Stimulated activated CD4-positive, alpha-beta T cell treated with anti-CD3 and anti-CD28 coated beads, Interleukin-12 subunit alpha, Interleukin-12 subunit beta, amount 100 ng/mL, for 24 hours (primary cell): ENCODE measurements at regions not wholly inside any gene's neighbourhood (a gene's known extent, or its start where the extent isn't known, plus 50 kb on each side); places are given as distances from the start of the nearest gene placed in this dataset.
"Not testable (repeated sequence)": the region's sequence is repeated elsewhere in the genome, so short reads cannot be mapped to it uniquely, and the experiment has no call there.

Experiments used
- DNase-seq, 2 experiments: peaks; one replicate each; pipeline ENCODE4 v3.0.0-alpha.2; 2020; ENCODE audit warnings: low read depth in 2 of 2

- no peak for DNase-seq
Observed at GRCh38 chr7:66539264-66539623, 89.4 kb upstream of the KCTD7 start.

- no peak for DNase-seq
Observed at GRCh38 chr7:66539902-66540375, 88.7 kb upstream of the KCTD7 start.

GRCh38 chr7:66542049-66542448, 86.6 kb upstream of the KCTD7 start:
- no peak for DNase-seq

- no peak for DNase-seq
Observed at GRCh38 chr7:66542528-66543269, 86.0 kb upstream of the KCTD7 start.

- no peak for DNase-seq
Observed at GRCh38 chr7:66549466-66549865, 79.2 kb upstream of the KCTD7 start.

- DNase-seq, result no peak
Observed at GRCh38 chr7:66553001-66553400, 75.7 kb upstream of the KCTD7 start.

GRCh38 chr7:66553675-66554074, 75.0 kb upstream of the KCTD7 start:
- DNase-seq, result not testable (repeated sequence)

GRCh38 chr7:66554291-66554690, 74.4 kb upstream of the KCTD7 start:
- DNase-seq, result not testable (repeated sequence)

GRCh38 chr7:66554842-66555430, 73.7 kb upstream of the KCTD7 start:
- not testable (repeated sequence) for DNase-seq

- no peak for DNase-seq
Observed at GRCh38 chr7:66556177-66556548, 72.5 kb upstream of the KCTD7 start.

- DNase-seq, result no peak
Observed at GRCh38 chr7:66556549-66557213, 72.0 kb upstream of the KCTD7 start.

GRCh38 chr7:66557214-66558200, 71.2 kb upstream of the KCTD7 start:
- peak; percentile 51 to 71 for DNase-seq

- no peak for DNase-seq
Observed at GRCh38 chr7:66558201-66558641, 70.5 kb upstream of the KCTD7 start.

- DNase-seq, result no peak
Observed at GRCh38 chr7:66558660-66559465, 69.8 kb upstream of the KCTD7 start.

GRCh38 chr7:66564045-66564444, 64.6 kb upstream of the KCTD7 start:
- DNase-seq, result no peak

GRCh38 chr7:66570179-66570578, 58.5 kb upstream of the KCTD7 start:
- DNase-seq, result not testable (repeated sequence)

- no peak for DNase-seq
Observed at GRCh38 chr7:66571568-66571967, 57.1 kb upstream of the KCTD7 start.

- not testable (repeated sequence) for DNase-seq
Observed at GRCh38 chr7:66573782-66574495, 54.7 kb upstream of the KCTD7 start.

GRCh38 chr7:66574768-66575167, 53.9 kb upstream of the KCTD7 start:
- DNase-seq, result not testable (repeated sequence)

- DNase-seq, result no peak
Observed at GRCh38 chr7:66575398-66575797, 53.3 kb upstream of the KCTD7 start.
